IMR-90 (cell line): ENCODE measurements at regions not wholly inside any gene's neighbourhood (a gene's known extent, or its start where the extent isn't known, plus 50 kb on each side); places are given as distances from the start of the nearest gene placed in this dataset.

Source experiments
- ATAC-seq: fragments of 200-7000 bp; cut with Tn5 transposase; 2 replicates; pipeline ENCODE4 v1.9.1; 2020; ENCODE audit warnings: low read depth, mild to moderate bottlenecking, moderate library complexity
- BruUV-seq: library from RNA; stranded (reverse); fragments of 400-500 nt; replicated peaks from 2 replicates; lab custom pipeline; 2021; lab: Mats Ljungman, UMichigan
- CTCF ChIA-PET: fragments of 300-600 bp; formaldehyde crosslinking; extraction: SDS; loops from one replicate; lab custom pipeline; 2021; ENCODE audit warnings: antibody characterized with exemption; lab: Yijun Ruan, JAX
- POLR2A ChIA-PET: fragments of 300-600 bp; sonication (Branson Sonifier 250); formaldehyde crosslinking; loops from one replicate; lab custom pipeline; 2022; ENCODE audit warnings: antibody characterized with exemption; ENCODE audit not compliant: unreplicated experiment; lab: Charles Lee
- DNase-seq: peaks from one replicate; pipeline ENCODE4 v3.0.0; 2013
- H2AFZ ChIP-seq: replicated peaks from 2 replicates; pipeline ENCODE3; 2013; ENCODE audit warnings: low read length, mild to moderate bottlenecking; ENCODE audit not compliant: poor library complexity
- H2AK5ac ChIP-seq: 2 replicates; pipeline ENCODE4 v1.6.1; 2013; ENCODE audit warnings: low read depth, low read length, inconsistent platforms
- H2AK9ac ChIP-seq: replicated peaks from 2 replicates; pipeline ENCODE3; 2013; ENCODE audit warnings: mild to moderate bottlenecking, low read depth, low read length, moderate library complexity; ENCODE audit not compliant: poor library complexity
- H2BK120ac ChIP-seq: 2 replicates; pipeline ENCODE4 v1.6.1; 2013; ENCODE audit warnings: low read depth, low read length, inconsistent platforms
- H2BK15ac ChIP-seq: 3 replicates; pipeline ENCODE4 v1.6.1; 2013; ENCODE audit warnings: low read depth, low read length, inconsistent platforms
- H2BK20ac ChIP-seq: 2 replicates; pipeline ENCODE4 v1.6.1; 2013; ENCODE audit warnings: low read depth, mild to moderate bottlenecking, inconsistent platforms, low read length, moderate library complexity
- H2BK5ac ChIP-seq: 2 replicates; pipeline ENCODE4 v1.6.1; 2013; ENCODE audit warnings: mild to moderate bottlenecking, low read depth, low read length, inconsistent platforms; ENCODE audit not compliant: poor library complexity, severe bottlenecking
- H3K14ac ChIP-seq: replicated peaks from 2 replicates; pipeline ENCODE4 v1.6.1; 2013; ENCODE audit warnings: low read depth, low read length, inconsistent platforms
- H3K18ac ChIP-seq: 2 replicates; pipeline ENCODE4 v1.6.1; 2013; ENCODE audit warnings: low read depth, low read length, control low read depth
- H3K23ac ChIP-seq: 2 replicates; pipeline ENCODE4 v1.6.1; 2013; ENCODE audit warnings: low read depth, low read length, inconsistent platforms
- H3K27ac ChIP-seq: 2 replicates; pipeline ENCODE4 v1.5.1; 2013; ENCODE audit warnings: mild to moderate bottlenecking, control low read depth, low read length; ENCODE audit not compliant: insufficient read depth
- H3K27me3 ChIP-seq: 2 replicates; pipeline ENCODE4 v1.6.1; 2013; ENCODE audit warnings: low read length; ENCODE audit not compliant: control insufficient read depth, insufficient read depth
- H3K36me3 ChIP-seq: 2 replicates; pipeline ENCODE4 v1.6.1; 2013; ENCODE audit warnings: low read length, mixed read lengths; ENCODE audit not compliant: control insufficient read depth, insufficient read depth
- H3K4ac ChIP-seq: 2 replicates; pipeline ENCODE4 v1.6.1; 2013; ENCODE audit warnings: low read depth, low read length, inconsistent platforms
- H3K4me1 ChIP-seq: 2 replicates; pipeline ENCODE4 v1.6.1; 2013; ENCODE audit warnings: low read length, mixed read lengths; ENCODE audit not compliant: control insufficient read depth, insufficient read depth
- H3K4me2 ChIP-seq: 2 replicates; pipeline ENCODE4 v1.6.1; 2013; ENCODE audit warnings: low read depth, mild to moderate bottlenecking, control low read depth, low read length, moderate library complexity
- H3K4me3 ChIP-seq: 2 replicates; pipeline ENCODE4 v1.5.1; 2013; ENCODE audit warnings: low read depth, mild to moderate bottlenecking, control low read depth, low read length, moderate library complexity; ENCODE audit not compliant: insufficient read depth
- H3K56ac ChIP-seq: 2 replicates; pipeline ENCODE4 v1.6.1; 2013; ENCODE audit warnings: low read length, inconsistent platforms; ENCODE audit not compliant: insufficient read depth; ENCODE audit errors: extremely low read depth
- H3K79me1 ChIP-seq, 2 experiments: 2 replicates each; pipeline ENCODE4 v1.6.1; 2013; ENCODE audit warnings: low read length in 2 of 2, inconsistent platforms in 1 of 2, low read depth in 1 of 2
- H3K9ac ChIP-seq: 2 replicates; pipeline ENCODE4 v1.6.1; 2013; ENCODE audit warnings: low read depth, low read length, control low read depth
- H3K9me1 ChIP-seq: 2 replicates; pipeline ENCODE4 v1.6.1; 2013; ENCODE audit warnings: low read length, inconsistent platforms; ENCODE audit not compliant: insufficient read depth
- H3K9me3 ChIP-seq: 2 replicates; pipeline ENCODE4 v1.6.1; 2013; ENCODE audit warnings: low read length; ENCODE audit not compliant: control insufficient read depth, insufficient read depth
- H4K20me1 ChIP-seq: 2 replicates; pipeline ENCODE4 v1.6.1; 2013; ENCODE audit warnings: low read length, inconsistent platforms; ENCODE audit not compliant: insufficient read depth
- H4K5ac ChIP-seq: 2 replicates; pipeline ENCODE4 v1.6.1; 2013; ENCODE audit warnings: mild to moderate bottlenecking, low read depth, low read length, control low read depth
- H4K8ac ChIP-seq, 2 experiments: 2 replicates each; pipeline ENCODE4 v1.6.1; 2013; ENCODE audit warnings: low read depth in 2 of 2, low read length in 2 of 2, control low read depth in 1 of 2, inconsistent platforms in 1 of 2
- H4K91ac ChIP-seq: 2 replicates; pipeline ENCODE4 v1.6.1; 2013; ENCODE audit warnings: low read depth, low read length, inconsistent platforms; ENCODE audit not compliant: insufficient read depth
- CTCF ChIP-seq: conservative IDR thresholded peaks from 2 replicates; pipeline ENCODE4 v1.5.1; 2012; ENCODE audit warnings: mild to moderate bottlenecking, low read depth, low read length, improper control_type of control experiment
- MAFK ChIP-seq: IDR thresholded peaks from 2 replicates; pipeline ENCODE4 v1.6.1; 2012; ENCODE audit warnings: low read depth, low read length, improper control_type of control experiment
- WGBS, 2 experiments: methylation state at CpG; one replicate each; pipeline versions ENCODE4 v1.1.5 to v1.1.7; 2013; ENCODE audit warnings: missing lambda C conversion rate in 2 of 2; ENCODE audit not compliant: insufficient read length in 1 of 2; ENCODE audit errors: extremely low coverage in 2 of 2; 5-methylcytosine and 5-hydroxymethylcytosine counted together
- dilution Hi-C: fragments of 300-500 bp; cut with HindIII; formaldehyde crosslinking; loops from one replicate; pipeline ENCODE4 v1.14.3; 2018; ENCODE audit warnings: low sequenced_read_pairs; ENCODE audit not compliant: unreplicated experiment
- in situ Hi-C: fragments of 300-500 bp; cut with MboI; formaldehyde crosslinking; loops from 3 replicates; pipeline ENCODE4 v1.14.3; 2019; ENCODE audit warnings: low sequenced_read_pairs, inconsistent platforms, mixed read lengths
- intact Hi-C: fragments of 100-400 bp; cut with micrococcal nuclease; formaldehyde crosslinking; loops from 2 replicates; pipeline ENCODE4 v1.10.0; 2022

GRCh38 chr5:34483442-34484033 is 172.6 kb upstream of the RAI14 start:
- ChIA-PET CTCF (interaction anchor here (0.6 kb wide), 1 partner anchor 123 kb away, joined by 4 read pairs; no protein-coding TSS in a partner anchor), POLR2A (no interaction called here)
- Histone ChIP-seq H3K36me3 (no peaks in the 10 kb centered on the region), H4K91ac (no peak overlapping the region), H3K18ac (no peak overlapping the region), H2BK20ac (no peak overlapping the region), H2AK5ac (no peak overlapping the region), H3K23ac (no peak overlapping the region), H4K5ac (no peak overlapping the region), H3K56ac (no peak overlapping the region), H2AK9ac (no peak overlapping the region), H3K27ac (no peak overlapping the region), H4K8ac (no peak overlapping the region), H3K9me1 (peaks cover 15% of the 10 kb centered on the region), H3K27me3 (0 out of 2 replicates have a peak, but pooled peaks cover 1% of the 10 kb centered on the region), H3K4me1 (peaks cover 17% of the 10 kb centered on the region), H3K9me3 (peaks cover 7% of the 10 kb centered on the region; the same call in 1 of the 2 replicates), H2BK120ac (no peak overlapping the region), H3K14ac (no peak overlapping the region), H3K79me1 (peaks cover 0 to 21% of the 10 kb centered on the region in 2 experiments; a peak in 2 of 4 replicates), H4K20me1 (no peaks in the 10 kb centered on the region), H3K4ac (no peak overlapping the region), H3K4me3 (no peak overlapping the region), H2AFZ (no peak overlapping the region), H2BK15ac (no peak overlapping the region), H2BK5ac (no peak overlapping the region), H3K9ac (no peak overlapping the region), H3K4me2 (no peak overlapping the region)
- in situ Hi-C loops: no loop called here
- DNase-seq: no peak
- TF ChIP-seq CTCF (no peak), MAFK (0 out of 2 replicates have a peak, but pooled peaks have one; percentile 2)
- no CpG with 5 or more reads among the region's 5 CpGs for WGBS, 2 experiments
- no TSS peak for BruUV-seq
- dilution Hi-C loops: no loop called here
- intact Hi-C loops: loop anchor here (10.0 kb wide), 1 partner anchor 281 kb away; no protein-coding TSS in a partner anchor
- ATAC-seq: no peak
